ENCODE measurements at regions not wholly inside any gene's neighbourhood (a gene's known extent, or its start where the extent isn't known, plus 50 kb on each side); places are given as distances from the start of the nearest gene placed in this dataset.
"Not testable (repeated sequence)": the region's sequence is repeated elsewhere in the genome, so short reads cannot be mapped to it uniquely, and the experiment has no call there.

DNA sequence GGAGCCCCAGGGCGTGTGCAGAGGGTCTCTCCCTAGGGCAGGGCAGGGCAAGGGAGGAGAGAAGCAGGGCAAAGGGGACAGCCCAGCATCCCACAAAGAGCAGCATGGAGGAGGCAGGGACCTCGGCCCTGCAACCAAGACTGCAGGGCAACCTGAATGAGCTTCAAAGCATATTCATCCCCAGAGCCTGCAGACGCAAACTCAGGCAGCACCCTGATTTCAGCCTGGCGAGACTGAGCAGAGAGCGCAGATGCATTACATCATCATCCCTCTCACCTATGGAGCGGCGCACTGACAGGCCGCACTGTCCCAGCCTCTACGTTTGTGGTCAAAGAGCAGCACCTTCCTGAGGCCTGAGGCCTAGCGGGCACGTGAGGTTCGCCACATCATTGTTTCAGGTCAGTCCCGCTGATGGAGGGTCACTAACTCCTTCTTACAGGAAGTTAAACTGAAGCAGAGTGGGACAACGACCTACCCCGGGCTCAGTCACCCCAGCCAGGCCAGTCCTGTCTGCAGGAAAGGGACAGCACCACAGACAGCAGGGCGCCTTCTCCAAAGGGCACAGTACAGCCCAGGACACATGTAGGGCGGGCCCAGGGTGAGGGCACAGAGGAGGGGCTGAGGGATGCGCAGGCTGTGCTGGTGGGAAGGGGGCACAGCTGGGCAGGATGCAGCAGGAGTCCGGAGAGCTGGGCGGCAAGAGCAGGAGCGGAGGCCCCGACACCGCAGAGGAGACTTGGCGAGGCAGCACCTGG, 67.2 kb upstream of the RAB6C start:
- DNase-seq (ENCODE audit: low read depth): no peak
- in situ Hi-C loops (cut with HindIII; ENCODE audit: low pct_unique_long_range_greater_than_20kb, low sequenced_read_pairs): no loop called here

- in situ Hi-C loops (cut with HindIII; ENCODE audit: low pct_unique_long_range_greater_than_20kb, low sequenced_read_pairs): no loop called here
- DNase-seq (ENCODE audit: low read depth): no peak
Observed at GRCh38 chr2:129912871-129913694, 66.4 kb upstream of the RAB6C start.

- DNase-seq (ENCODE audit: low read depth): no peak
- in situ Hi-C loops (cut with HindIII; ENCODE audit: low pct_unique_long_range_greater_than_20kb, low sequenced_read_pairs): no loop called here
Observed at GRCh38 chr2:129913695-129914495, 65.6 kb upstream of the RAB6C start.

DNA sequence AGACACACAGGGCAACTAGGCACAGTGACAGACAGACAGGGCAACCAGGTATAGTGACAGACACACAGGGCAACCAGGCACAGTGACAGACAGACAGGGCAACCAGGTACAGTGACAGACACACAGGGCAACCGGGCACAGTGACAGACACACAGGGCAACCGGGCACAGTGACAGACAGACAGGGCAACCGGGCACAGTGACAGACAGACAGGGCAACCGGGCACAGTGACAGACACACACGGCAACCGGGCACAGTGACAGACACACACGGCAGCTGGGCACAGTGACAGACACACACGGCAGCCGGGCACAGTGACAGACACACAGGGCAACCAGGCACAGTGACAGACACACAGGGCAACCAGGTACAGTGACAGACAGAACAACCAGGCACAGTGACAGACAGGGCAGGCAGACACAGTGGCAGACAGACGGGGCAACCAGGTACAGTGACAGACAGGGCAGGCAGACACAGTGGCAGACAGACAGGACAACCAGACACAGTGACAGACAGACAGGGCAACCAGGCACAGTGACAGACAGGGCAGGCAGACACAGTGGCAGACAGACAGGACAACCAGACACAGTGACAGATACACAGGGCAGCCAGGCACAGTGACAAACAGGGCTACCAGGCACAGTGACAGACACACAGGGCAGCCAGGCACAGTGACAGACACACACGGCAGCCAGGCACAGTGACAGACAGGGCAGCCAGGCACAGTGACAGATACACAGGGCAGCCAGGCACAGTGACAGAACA, 64.7 kb upstream of the RAB6C start:
- no peak for DNase-seq (ENCODE audit: low read depth)
- in situ Hi-C loops (cut with HindIII; ENCODE audit: low pct_unique_long_range_greater_than_20kb, low sequenced_read_pairs): no loop called here

DNA sequence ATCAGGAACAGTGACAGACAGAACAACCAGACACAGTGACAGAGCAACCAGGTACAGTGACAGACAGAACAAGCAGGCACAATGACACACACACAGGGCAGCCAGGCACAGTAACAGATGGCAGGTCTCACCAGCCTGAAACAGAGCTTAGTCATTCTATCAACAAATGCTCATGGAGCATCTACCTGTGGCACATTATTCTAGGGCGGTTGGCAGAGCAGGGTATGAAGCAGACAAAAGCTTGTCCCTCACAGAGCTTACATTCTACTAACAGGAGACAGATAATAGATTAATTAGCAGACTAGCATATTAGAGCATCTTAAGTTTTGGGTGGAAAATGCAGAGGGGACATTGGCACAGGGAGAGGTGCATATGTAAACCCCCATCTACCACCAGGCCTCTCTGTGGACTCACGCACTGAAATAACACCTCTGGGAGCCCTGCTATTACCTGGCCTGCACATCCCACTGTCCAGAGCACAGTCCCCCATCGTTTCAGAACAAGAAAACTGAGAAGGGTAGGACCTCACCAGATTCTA, 64.1 kb upstream of the RAB6C start:
- DNase-seq (ENCODE audit: low read depth): no peak
- in situ Hi-C loops (cut with HindIII; ENCODE audit: low pct_unique_long_range_greater_than_20kb, low sequenced_read_pairs): no loop called here

DNA sequence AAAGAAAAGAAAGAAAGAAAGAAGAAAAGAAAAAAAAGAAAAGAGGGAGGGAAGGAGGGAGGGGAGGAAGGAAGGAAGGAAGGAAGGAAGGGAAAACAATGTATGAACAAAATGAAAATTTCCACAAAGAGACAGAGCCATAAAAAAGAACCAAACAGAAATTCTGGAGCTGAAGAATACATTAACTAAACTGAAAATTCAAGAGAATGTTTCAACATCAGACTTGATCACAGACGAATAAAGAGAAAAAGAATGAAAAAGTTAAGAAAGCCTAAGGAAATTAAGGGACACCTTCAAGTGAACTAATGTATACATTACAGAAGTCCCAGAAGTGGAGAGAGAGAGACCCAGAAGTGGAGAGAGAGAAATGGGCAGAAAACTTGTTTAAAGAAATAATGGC, 60.9 kb upstream of the RAB6C start:
- DNase-seq (ENCODE audit: low read depth): no peak
- in situ Hi-C loops (cut with HindIII; ENCODE audit: low pct_unique_long_range_greater_than_20kb, low sequenced_read_pairs): no loop called here

DNA sequence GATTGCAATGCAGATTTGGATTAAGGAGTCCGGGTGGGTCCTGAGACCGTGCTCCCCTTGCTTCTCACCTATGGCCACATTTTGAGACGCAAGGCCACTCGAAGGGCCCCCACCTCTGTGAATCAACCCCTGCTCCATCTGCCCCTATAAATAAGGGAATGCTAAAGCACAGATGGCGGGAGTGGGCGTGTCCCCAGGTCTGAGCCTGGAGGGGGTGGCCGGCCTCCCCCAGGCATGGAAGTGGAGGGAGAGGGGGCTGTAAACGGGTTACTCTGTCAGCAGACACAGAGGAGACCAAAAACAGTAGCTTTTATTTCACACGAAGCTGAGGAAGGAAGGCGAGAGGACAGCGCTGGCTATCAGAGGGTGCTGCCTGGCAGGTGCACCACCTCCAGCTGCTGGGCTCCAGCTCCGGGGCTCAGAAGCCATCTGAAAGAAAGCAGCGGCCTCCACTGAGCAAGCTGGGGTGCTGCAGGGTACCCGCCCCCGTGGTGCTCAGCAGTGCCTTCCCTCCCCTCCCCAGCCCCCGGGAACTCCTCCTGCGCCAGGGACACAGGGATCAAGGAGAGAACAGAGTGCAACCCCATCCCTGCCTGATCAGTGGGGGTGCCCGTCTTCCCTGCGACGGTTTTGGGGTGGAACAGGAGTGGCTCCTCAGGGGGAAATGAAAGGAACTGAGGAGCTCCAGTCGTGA, 56.7 kb upstream of the RAB6C start:
- DNase-seq (ENCODE audit: low read depth): no peak
- in situ Hi-C loops (cut with HindIII; ENCODE audit: low pct_unique_long_range_greater_than_20kb, low sequenced_read_pairs): no loop called here

GRCh38 chr2:129923265-129924091, 56.0 kb upstream of the RAB6C start:
- DNase-seq (ENCODE audit: low read depth): peak; percentile 44
- in situ Hi-C loops (cut with HindIII; ENCODE audit: low pct_unique_long_range_greater_than_20kb, low sequenced_read_pairs): no loop called here

- DNase-seq (ENCODE audit: low read depth); in situ Hi-C loops (cut with HindIII; ENCODE audit: low pct_unique_long_range_greater_than_20kb, low sequenced_read_pairs): not testable (repeated sequence)
Observed at GRCh38 chr2:129924115-129924514, 55.4 kb upstream of the RAB6C start.

DNA sequence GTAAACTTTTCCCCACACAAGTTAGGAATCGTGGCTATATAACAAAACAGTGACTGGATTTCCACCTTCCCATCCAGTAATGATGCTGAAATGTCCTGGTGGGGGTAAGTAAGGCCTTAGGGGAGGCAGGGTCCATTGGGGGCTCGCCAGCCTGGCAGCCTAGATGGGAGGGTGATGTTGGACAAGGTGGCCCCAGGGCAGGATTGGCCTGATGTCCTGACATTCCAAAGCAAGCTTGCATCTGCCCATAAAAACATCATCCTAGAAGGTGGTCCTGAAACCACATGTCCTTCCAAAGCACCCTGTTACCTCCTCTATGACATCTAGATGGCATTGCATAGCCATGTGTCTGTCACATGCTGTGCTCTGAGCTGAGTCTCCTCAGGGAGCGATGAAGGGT, 54.1 kb upstream of the RAB6C start:
- no peak for DNase-seq (ENCODE audit: low read depth)
- in situ Hi-C loops (cut with HindIII; ENCODE audit: low pct_unique_long_range_greater_than_20kb, low sequenced_read_pairs): no loop called here

DNA sequence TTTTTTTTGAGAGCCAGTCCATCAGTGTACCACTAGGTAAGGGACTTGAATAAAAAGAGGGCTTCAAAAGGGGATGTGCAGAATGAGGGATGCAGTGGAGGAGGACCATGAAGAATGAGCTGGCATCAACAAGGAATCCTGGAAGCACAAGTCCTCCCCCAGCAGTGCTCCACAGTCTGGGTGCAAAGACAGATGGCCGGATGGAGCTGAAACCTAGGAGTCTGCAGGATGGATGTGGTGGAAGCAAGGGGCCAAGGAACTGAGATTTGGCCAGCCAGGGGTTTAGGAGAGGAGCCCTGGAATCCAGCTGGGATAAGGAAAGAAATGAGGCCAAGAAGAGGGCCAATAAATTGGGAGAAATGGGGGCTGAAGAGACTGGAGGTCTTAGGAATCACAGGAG, 51.8 kb upstream of the RAB6C start:
- in situ Hi-C loops (cut with HindIII; ENCODE audit: low pct_unique_long_range_greater_than_20kb, low sequenced_read_pairs): no loop called here

GRCh38 chr2:129929321-129930290, 49.9 kb upstream of the RAB6C start:
- in situ Hi-C loops (cut with HindIII; ENCODE audit: low pct_unique_long_range_greater_than_20kb, low sequenced_read_pairs): no loop called here
- no peak for DNase-seq (ENCODE audit: low read depth)

More for the DNA sequence above, 51.8 kb upstream of the RAB6C start:
- no peak for DNase-seq (ENCODE audit: low read depth)

Data from Caki2 (cell line).